PC-9 (cell line): ENCODE measurements at regions not wholly inside any gene's neighbourhood (a gene's known extent, or its start where the extent isn't known, plus 50 kb on each side); places are given as distances from the start of the nearest gene placed in this dataset.

ENCODE experiments used
- BruUV-seq: library from RNA; stranded (reverse); fragments of 400-500 nt; replicated peaks from 2 replicates; lab custom pipeline; 2021; lab: Mats Ljungman, UMichigan
- CTCF ChIA-PET: fragments of 300-600 bp; sonication (Branson Sonifier 250); formaldehyde crosslinking; loops from one replicate; lab custom pipeline; 2022; ENCODE audit warnings: antibody characterized with exemption; lab: Charles Lee
- POLR2A ChIA-PET: fragments of 300-600 bp; sonication (Branson Sonifier 250); formaldehyde crosslinking; loops from one replicate; lab custom pipeline; 2022; ENCODE audit warnings: antibody characterized with exemption; ENCODE audit not compliant: unreplicated experiment; lab: Charles Lee
- DNase-seq, 2 experiments: peaks; one replicate each; pipeline versions ENCODE4 v3.0.0 to v3.0.0-alpha.2; 2015 to 2022; ENCODE audit warnings: mixed read lengths in 1 of 2
- H2AFZ ChIP-seq: fragments of 200-600 bp; sonication (generic); 2 replicates; pipeline ENCODE4 v1.8.1; 2017; ENCODE audit warnings: antibody characterized with exemption
- H3F3A ChIP-seq: fragments of 200-600 bp; sonication (generic); 2 replicates; pipeline ENCODE4 v1.8.1; 2017; ENCODE audit warnings: antibody characterized with exemption, mild to moderate bottlenecking, low read depth; ENCODE audit not compliant: insufficient read depth
- H3K27ac ChIP-seq: fragments of 200-600 bp; sonication (generic); 2 replicates; pipeline ENCODE4 v1.6.1; 2016; ENCODE audit warnings: mixed run types
- H3K27me3 ChIP-seq: fragments of 200-600 bp; sonication (generic); 2 replicates; pipeline ENCODE4 v1.6.1; 2016; ENCODE audit warnings: low read depth, mixed run types; ENCODE audit not compliant: insufficient read depth
- H3K36me3 ChIP-seq: fragments of 200-600 bp; sonication (generic); 2 replicates; pipeline ENCODE4 v1.6.1; 2016; ENCODE audit warnings: low read depth, mixed run types
- H3K4me1 ChIP-seq: fragments of 200-600 bp; sonication (generic); replicated peaks from 2 replicates; pipeline ENCODE4 v1.6.1; 2016; ENCODE audit warnings: mixed run types; ENCODE audit not compliant: insufficient read depth
- H3K4me2 ChIP-seq: fragments of 200-600 bp; sonication (generic); 2 replicates; pipeline ENCODE4 v1.6.1; 2017; ENCODE audit warnings: mixed run types
- H3K4me3 ChIP-seq: fragments of 200-600 bp; sonication (generic); 2 replicates; pipeline ENCODE4 v1.6.1; 2016; ENCODE audit warnings: mixed run types
- H3K79me2 ChIP-seq: fragments of 200-600 bp; sonication (generic); 2 replicates; pipeline ENCODE4 v1.6.1; 2017; ENCODE audit warnings: low read depth, mixed run types
- H3K9me2 ChIP-seq: fragments of 200-600 bp; sonication (generic); 2 replicates; pipeline ENCODE4 v1.8.1; 2017; ENCODE audit warnings: mild to moderate bottlenecking; ENCODE audit not compliant: insufficient read depth
- H3K9me3 ChIP-seq: fragments of 200-600 bp; sonication (generic); 2 replicates; pipeline ENCODE4 v1.8.1; 2016; ENCODE audit warnings: low read depth; ENCODE audit not compliant: insufficient read depth
- H4K20me1 ChIP-seq: fragments of 200-600 bp; sonication (generic); 2 replicates; pipeline ENCODE4 v1.8.1; 2017; ENCODE audit not compliant: insufficient read depth
- EZH2 ChIP-seq: fragments of 200-600 bp; sonication (generic); IDR thresholded peaks from 2 replicates; pipeline ENCODE4 v1.8.0; 2017; ENCODE audit warnings: antibody characterized with exemption, low read depth
- intact Hi-C: fragments of 100-400 bp; cut with micrococcal nuclease; formaldehyde crosslinking; loops from one replicate; pipeline ENCODE4 v1.10.0; 2022; ENCODE audit not compliant: unreplicated experiment
- TF ChIP-seq, protein P1 (sequence below): fragments of 200-600 bp; sonication (generic); conservative IDR thresholded peaks from 2 replicates; pipeline ENCODE4 v1.6.1; 2017; ENCODE audit warnings: mixed run types, antibody characterized with exemption, mild to moderate bottlenecking, moderate library complexity

DNA sequence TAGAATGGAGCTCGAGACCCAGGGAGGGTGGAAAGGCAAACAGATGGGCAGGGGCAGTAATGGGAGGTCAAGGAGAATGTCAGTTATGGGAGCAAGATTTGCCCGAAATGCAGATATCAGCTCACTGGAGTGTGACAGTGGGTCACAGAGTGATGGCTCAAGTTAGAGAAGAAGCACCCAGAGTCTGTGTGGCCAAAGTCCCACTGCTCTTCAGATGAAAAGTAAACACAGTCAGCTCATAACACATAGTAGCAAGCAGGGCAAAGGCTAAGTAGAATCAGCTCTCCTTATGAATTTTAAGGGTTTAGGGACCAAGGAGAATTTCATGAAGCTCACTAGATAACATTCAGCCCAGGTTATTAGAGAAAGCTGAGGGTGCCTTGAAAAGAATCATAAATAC lies 264.9 kb upstream of the MON1B start:
- no peak for TF ChIP-seq EZH2
- TF ChIP-seq, protein P1, sequence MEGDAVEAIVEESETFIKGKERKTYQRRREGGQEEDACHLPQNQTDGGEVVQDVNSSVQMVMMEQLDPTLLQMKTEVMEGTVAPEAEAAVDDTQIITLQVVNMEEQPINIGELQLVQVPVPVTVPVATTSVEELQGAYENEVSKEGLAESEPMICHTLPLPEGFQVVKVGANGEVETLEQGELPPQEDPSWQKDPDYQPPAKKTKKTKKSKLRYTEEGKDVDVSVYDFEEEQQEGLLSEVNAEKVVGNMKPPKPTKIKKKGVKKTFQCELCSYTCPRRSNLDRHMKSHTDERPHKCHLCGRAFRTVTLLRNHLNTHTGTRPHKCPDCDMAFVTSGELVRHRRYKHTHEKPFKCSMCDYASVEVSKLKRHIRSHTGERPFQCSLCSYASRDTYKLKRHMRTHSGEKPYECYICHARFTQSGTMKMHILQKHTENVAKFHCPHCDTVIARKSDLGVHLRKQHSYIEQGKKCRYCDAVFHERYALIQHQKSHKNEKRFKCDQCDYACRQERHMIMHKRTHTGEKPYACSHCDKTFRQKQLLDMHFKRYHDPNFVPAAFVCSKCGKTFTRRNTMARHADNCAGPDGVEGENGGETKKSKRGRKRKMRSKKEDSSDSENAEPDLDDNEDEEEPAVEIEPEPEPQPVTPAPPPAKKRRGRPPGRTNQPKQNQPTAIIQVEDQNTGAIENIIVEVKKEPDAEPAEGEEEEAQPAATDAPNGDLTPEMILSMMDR: no peak
- no peaks in the 10 kb centered on the region for H4K20me1 ChIP-seq
- H3K36me3 ChIP-seq: no peaks in the 10 kb centered on the region
- no peak overlapping the region for H3K27ac ChIP-seq
- DNase-seq: no peak
- no peaks in the 10 kb centered on the region for H3K9me2 ChIP-seq
- no peaks in the 10 kb centered on the region for H3K9me3 ChIP-seq
- peaks cover 8% of the 10 kb centered on the region for H3K27me3 ChIP-seq
- H3K4me1 ChIP-seq: no peaks in the 10 kb centered on the region
- no TSS peak for BruUV-seq
- no peaks in the 10 kb centered on the region for H3K79me2 ChIP-seq
- H2AFZ ChIP-seq: no peak overlapping the region
- no peak overlapping the region for H3K4me3 ChIP-seq
- intact Hi-C loops: no loop called here
- no peaks in the 10 kb centered on the region for H3F3A ChIP-seq
- ChIA-PET POLR2A (no interaction called here), CTCF (no interaction called here)
- no peak overlapping the region for H3K4me2 ChIP-seq

DNA sequence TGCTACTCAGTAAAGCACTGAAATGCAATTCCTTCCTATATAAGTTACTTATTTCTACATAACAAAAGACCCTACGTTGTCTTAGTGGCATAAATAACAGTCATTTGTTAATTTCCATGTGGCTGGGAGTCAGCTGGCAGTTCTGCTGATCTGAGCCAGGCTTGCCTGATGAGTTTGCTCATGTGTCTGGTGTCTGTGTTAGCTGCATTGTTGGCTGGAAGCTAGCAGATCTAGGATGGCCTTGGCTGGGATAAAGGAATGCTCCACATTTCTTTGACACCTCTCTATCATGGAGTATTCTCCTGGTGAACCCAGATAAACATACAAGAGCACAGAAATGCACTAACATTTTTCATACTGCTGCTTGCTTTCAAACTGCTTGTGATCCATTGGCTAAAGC lies 264.4 kb upstream of the MON1B start:
- ChIA-PET CTCF (no interaction called here), POLR2A (no interaction called here)
- intact Hi-C loops: no loop called here
- no peak for TF ChIP-seq EZH2
- TF ChIP-seq, protein P1: no peak
- Histone ChIP-seq H2AFZ (no peak overlapping the region), H3K4me3 (no peak overlapping the region), H3F3A (no peaks in the 10 kb centered on the region), H3K4me1 (no peaks in the 10 kb centered on the region), H4K20me1 (no peaks in the 10 kb centered on the region), H3K79me2 (no peaks in the 10 kb centered on the region), H3K27ac (no peak overlapping the region), H3K27me3 (peaks cover 8% of the 10 kb centered on the region), H3K4me2 (no peak overlapping the region), H3K9me3 (no peaks in the 10 kb centered on the region), H3K36me3 (no peaks in the 10 kb centered on the region), H3K9me2 (no peaks in the 10 kb centered on the region)
- DNase-seq: no peak
- no TSS peak for BruUV-seq

DNA sequence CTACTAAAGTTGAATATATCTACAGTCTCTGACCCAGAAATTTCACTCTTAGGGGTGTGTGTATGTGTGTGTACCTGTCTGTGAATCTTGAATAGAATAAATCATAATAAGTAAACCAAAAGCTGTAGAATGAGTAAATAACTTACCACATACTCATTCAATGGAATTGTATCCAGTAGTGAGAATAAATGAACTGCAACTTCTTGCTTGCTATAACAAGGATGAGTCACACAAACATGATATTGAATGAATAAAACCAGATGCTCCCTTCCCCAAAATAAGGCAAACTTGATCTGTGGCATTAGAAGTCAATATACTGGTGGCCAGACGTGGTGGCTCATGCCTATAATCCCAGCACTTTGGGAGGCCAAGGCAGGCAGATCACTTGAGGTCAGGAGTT lies 259.8 kb upstream of the MON1B start:
- ChIA-PET CTCF (no interaction called here), POLR2A (interaction anchor here (0.7 kb wide), 1 partner anchor 1033 kb away, joined by 3 read pairs; no protein-coding TSS in a partner anchor)
- H3K9me3 ChIP-seq: no peaks in the 10 kb centered on the region
- no peak overlapping the region for H3K4me3 ChIP-seq
- H3K36me3 ChIP-seq: no peaks in the 10 kb centered on the region
- H3K27ac ChIP-seq: no peak overlapping the region
- H3K79me2 ChIP-seq: no peaks in the 10 kb centered on the region
- H3K4me1 ChIP-seq: no peaks in the 10 kb centered on the region
- intact Hi-C loops: no loop called here
- DNase-seq: no peak
- H4K20me1 ChIP-seq: no peaks in the 10 kb centered on the region
- no peak overlapping the region for H2AFZ ChIP-seq
- TF ChIP-seq EZH2: no peak
- TF ChIP-seq, protein P1: no peak
- no peaks in the 10 kb centered on the region for H3F3A ChIP-seq
- no peak overlapping the region for H3K4me2 ChIP-seq
- no TSS peak for BruUV-seq
- H3K9me2 ChIP-seq: no peaks in the 10 kb centered on the region
- peaks cover 11% of the 10 kb centered on the region for H3K27me3 ChIP-seq
